H9 (cell line): ENCODE measurements at regions not wholly inside any gene's neighbourhood (a gene's known extent, or its start where the extent isn't known, plus 50 kb on each side); places are given as distances from the start of the nearest gene placed in this dataset.

Experiments
- DNase-seq: peaks from one replicate; pipeline ENCODE4 v3.0.0-alpha.2; 2017
- H2AFZ ChIP-seq: one replicate; pipeline ENCODE4 v1.6.1; 2013; ENCODE audit warnings: mild to moderate bottlenecking, low read length, control low read depth, moderate library complexity
- H2AK5ac ChIP-seq: 2 replicates; pipeline ENCODE4 v1.6.1; 2013; ENCODE audit warnings: low read length, control low read depth, mixed read lengths; ENCODE audit not compliant: insufficient read length
- H2BK120ac ChIP-seq: one replicate; pipeline ENCODE4 v1.6.1; 2013; ENCODE audit warnings: low read depth, mild to moderate bottlenecking, low read length, control low read depth, inconsistent platforms; ENCODE audit not compliant: poor library complexity, severe bottlenecking
- H2BK12ac ChIP-seq: 2 replicates; pipeline ENCODE4 v1.6.1; 2013; ENCODE audit warnings: low read length, control low read depth, mixed read lengths, low read depth; ENCODE audit not compliant: insufficient read length
- H2BK15ac ChIP-seq: 2 replicates; pipeline ENCODE4 v1.6.1; 2013; ENCODE audit warnings: low read depth, low read length, control low read depth
- H2BK20ac ChIP-seq: one replicate; pipeline ENCODE4 v1.6.1; 2013; ENCODE audit warnings: low read depth, mild to moderate bottlenecking, low read length, control low read depth, inconsistent platforms; ENCODE audit not compliant: poor library complexity, severe bottlenecking
- H2BK5ac ChIP-seq: 2 replicates; pipeline ENCODE4 v1.6.1; 2013; ENCODE audit warnings: low read length, control low read depth, mixed read lengths; ENCODE audit not compliant: insufficient read length
- H3K14ac ChIP-seq: 2 replicates; pipeline ENCODE4 v1.6.1; 2013; ENCODE audit warnings: low read length, control low read depth; ENCODE audit not compliant: insufficient read depth
- H3K18ac ChIP-seq: 2 replicates; pipeline ENCODE4 v1.6.1; 2013; ENCODE audit warnings: low read depth, mild to moderate bottlenecking, mixed read lengths, low read length, control low read depth; ENCODE audit not compliant: insufficient read length
- H3K23ac ChIP-seq: 2 replicates; pipeline ENCODE4 v1.6.1; 2013; ENCODE audit warnings: low read length, control low read depth, mixed read lengths, low read depth; ENCODE audit not compliant: insufficient read length
- H3K23me2 ChIP-seq: 2 replicates; pipeline ENCODE4 v1.6.1; 2013; ENCODE audit warnings: low read depth, mild to moderate bottlenecking, mixed read lengths, low read length, control low read depth; ENCODE audit not compliant: insufficient read length, poor library complexity, severe bottlenecking
- H3K27ac ChIP-seq: 2 replicates; pipeline ENCODE4 v1.5.1; 2013; ENCODE audit warnings: low read length, control low read depth, mixed read lengths, low read depth; ENCODE audit not compliant: insufficient read length
- H3K27me3 ChIP-seq: 2 replicates; pipeline ENCODE4 v1.6.1; 2013; ENCODE audit warnings: low read length, control low read depth, inconsistent platforms; ENCODE audit not compliant: insufficient read depth
- H3K4ac ChIP-seq: 2 replicates; pipeline ENCODE4 v1.6.1; 2013; ENCODE audit warnings: low read depth, mild to moderate bottlenecking, control low read depth, inconsistent platforms, low read length, moderate library complexity
- H3K4me1 ChIP-seq: 2 replicates; pipeline ENCODE4 v1.6.1; 2013; ENCODE audit warnings: low read length, control low read depth, inconsistent platforms; ENCODE audit not compliant: insufficient read depth
- H3K4me2 ChIP-seq: 2 replicates; pipeline ENCODE4 v1.6.1; 2013; ENCODE audit warnings: low read length, control low read depth, mixed read lengths; ENCODE audit not compliant: insufficient read length, insufficient read depth
- H3K56ac ChIP-seq: 2 replicates; pipeline ENCODE4 v1.6.1; 2013; ENCODE audit warnings: low read depth, mild to moderate bottlenecking, mixed read lengths, low read length, control low read depth; ENCODE audit not compliant: insufficient read length
- H3K79me1 ChIP-seq: 2 replicates; pipeline ENCODE4 v1.6.1; 2013; ENCODE audit warnings: low read depth, mild to moderate bottlenecking, moderate library complexity, low read length, control low read depth, inconsistent platforms; ENCODE audit not compliant: insufficient read depth, poor library complexity, severe bottlenecking
- H3K79me2 ChIP-seq: 2 replicates; pipeline ENCODE4 v1.6.1; 2013; ENCODE audit warnings: low read length, control low read depth, inconsistent platforms; ENCODE audit not compliant: insufficient read depth
- H3K9ac ChIP-seq: 2 replicates; pipeline ENCODE4 v1.6.1; 2013; ENCODE audit warnings: low read length, control low read depth, mixed read lengths; ENCODE audit not compliant: insufficient read length; ENCODE audit errors: extremely low read depth
- H3K9me3 ChIP-seq: one replicate; pipeline ENCODE4 v1.6.1; 2013; ENCODE audit warnings: low read depth, low read length, inconsistent platforms; ENCODE audit not compliant: control insufficient read depth
- H3T11ph ChIP-seq: one replicate; pipeline ENCODE4 v1.6.1; 2013; ENCODE audit warnings: mild to moderate bottlenecking, low read length, control low read depth, inconsistent platforms
- H4K20me1 ChIP-seq: one replicate; pipeline ENCODE4 v1.6.1; 2013; ENCODE audit not compliant: control insufficient read depth, insufficient read length, insufficient read depth
- H4K5ac ChIP-seq: 2 replicates; pipeline ENCODE4 v1.6.1; 2013; ENCODE audit warnings: low read depth, mild to moderate bottlenecking, mixed read lengths, low read length, control low read depth; ENCODE audit not compliant: insufficient read length
- H4K8ac ChIP-seq: replicated peaks from 2 replicates; pipeline ENCODE4 v1.6.1; 2013; ENCODE audit warnings: low read length, control low read depth, mixed read lengths, low read depth; ENCODE audit not compliant: insufficient read length
- H4K91ac ChIP-seq: 2 replicates; pipeline ENCODE4 v1.6.1; 2013; ENCODE audit warnings: low read depth, mild to moderate bottlenecking, moderate library complexity, mixed read lengths, low read length, control low read depth; ENCODE audit not compliant: insufficient read length
- H3K27ac Mint-ChIP-seq, 3 experiments: 2 replicates in 2 of 3; 3 replicates in 1 of 3; pipeline ENCODE4 v1.8.0; 2020 to 2021; ENCODE audit warnings: mixed read lengths in 3 of 3, mild to moderate bottlenecking in 1 of 3, moderate library complexity in 1 of 3
- H3K27me3 Mint-ChIP-seq: 2 replicates; pipeline ENCODE4 v1.8.0; 2021; ENCODE audit warnings: low read depth, mild to moderate bottlenecking, moderate library complexity, mixed read lengths
- H3K36me3 Mint-ChIP-seq, 3 experiments: 2 replicates in 2 of 3; 3 replicates in 1 of 3; pipeline ENCODE4 v1.8.0; 2020 to 2021; ENCODE audit warnings: low read depth in 3 of 3, mixed read lengths in 3 of 3; ENCODE audit not compliant: insufficient read depth in 1 of 3
- H3K4me1 Mint-ChIP-seq, 2 experiments: 2 replicates each; pipeline ENCODE4 v1.8.0; 2020; ENCODE audit warnings: mixed read lengths in 2 of 2
- H3K4me3 Mint-ChIP-seq, 2 experiments: 2 replicates in 1 of 2; 3 replicates in 1 of 2; pipeline ENCODE4 v1.8.0; 2020 to 2021; ENCODE audit warnings: mild to moderate bottlenecking in 2 of 2, mixed read lengths in 2 of 2, moderate library complexity in 1 of 2
- H3K9me3 Mint-ChIP-seq, 2 experiments: 2 replicates in 1 of 2; 3 replicates in 1 of 2; pipeline ENCODE4 v1.8.0; 2020; ENCODE audit warnings: mild to moderate bottlenecking in 2 of 2, mixed read lengths in 2 of 2, moderate library complexity in 1 of 2
- CTCF ChIP-seq: fragments of 200-600 bp; sonication (generic); conservative IDR thresholded peaks from 3 replicates; pipeline ENCODE4 v1.8.0; 2021; ENCODE audit warnings: antibody characterized with exemption, mild to moderate bottlenecking
- WGBS: extraction: QIAGEN DNeasy Blood & Tissue Kit; methylation state at CpG from one replicate; pipeline ENCODE4 v1.1.7; 2013; ENCODE audit warnings: missing lambda C conversion rate, low lambda C conversion rate, mixed read lengths; ENCODE audit not compliant: insufficient read length; ENCODE audit errors: extremely low coverage; 5-methylcytosine and 5-hydroxymethylcytosine counted together

- Histone ChIP-seq H3K27me3 (no peaks in the 10 kb centered on the region), H2BK12ac (no peak overlapping the region), H2BK5ac (no peak overlapping the region), H3K9ac (no peak overlapping the region), H2AFZ (no peak overlapping the region), H3K18ac (no peak overlapping the region), H4K20me1 (no peaks in the 10 kb centered on the region), H3K23ac (no peak overlapping the region), H3K56ac (no peak overlapping the region), H3K4me1 (no peaks in the 10 kb centered on the region), H3K14ac (no peak overlapping the region), H3K4me2 (no peak overlapping the region), H2BK15ac (no peak overlapping the region), H3K79me1 (no peaks in the 10 kb centered on the region), H2BK20ac (no peak overlapping the region), H4K5ac (no peak overlapping the region), H3K9me3 (no peaks in the 10 kb centered on the region), H4K8ac (no peak overlapping the region), H3K23me2 (no peaks in the 10 kb centered on the region), H3K4ac (no peak overlapping the region), H3K79me2 (no peaks in the 10 kb centered on the region), H3K27ac (no peak overlapping the region), H4K91ac (no peak overlapping the region), H2BK120ac (no peak overlapping the region), H2AK5ac (no peak overlapping the region), H3T11ph (no peak overlapping the region)
- H3K4me3 Mint-ChIP-seq: no peak overlapping the region
- WGBS: no CpG with 5 or more reads among the region's 5 CpGs
- no peak overlapping the region for H3K27ac Mint-ChIP-seq
- H3K27me3 Mint-ChIP-seq: no peaks in the 10 kb centered on the region
- no peaks in the 10 kb centered on the region for H3K36me3 Mint-ChIP-seq
- TF ChIP-seq CTCF: no peak
- H3K9me3 Mint-ChIP-seq: no peaks in the 10 kb centered on the region
- no peak for DNase-seq
- no peaks in the 10 kb centered on the region; a peak in 1 of 4 replicates for H3K4me1 Mint-ChIP-seq
Measured at GRCh38 chr14:27072589-27072988, 474.8 kb upstream of the NOVA1 start.
